GM21723 (cell line): ENCODE measurements at regions not wholly inside any gene's neighbourhood (a gene's known extent, or its start where the extent isn't known, plus 50 kb on each side); places are given as distances from the start of the nearest gene placed in this dataset.

Experiments used
- ATAC-seq: cut with Tn5 transposase; IDR thresholded peaks from one replicate; pipeline ENCODE4 v1.9.1; 2021; ENCODE audit warnings: mild to moderate bottlenecking, moderate library complexity; ENCODE audit not compliant: unreplicated experiment

DNA sequence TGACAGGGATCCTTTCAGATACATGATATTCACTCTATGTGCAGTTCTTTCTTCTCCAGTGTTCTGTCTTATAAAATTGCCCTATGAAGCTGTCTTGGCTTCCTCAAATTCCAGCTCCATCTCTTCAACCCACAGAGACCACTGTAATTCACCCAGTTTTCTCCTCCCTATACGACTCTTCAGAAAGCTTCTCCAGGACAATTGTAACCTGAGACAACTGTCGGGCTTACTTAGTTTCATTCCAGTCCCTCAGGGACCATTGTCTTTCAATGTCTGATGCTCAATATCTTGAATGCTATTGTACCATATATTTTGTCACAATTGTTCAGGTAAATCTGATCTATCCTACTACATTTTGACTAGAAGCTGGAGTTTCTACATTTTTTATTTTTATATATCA lies 345.3 kb downstream of the RPL10L start:
- ATAC-seq: no peak

DNA sequence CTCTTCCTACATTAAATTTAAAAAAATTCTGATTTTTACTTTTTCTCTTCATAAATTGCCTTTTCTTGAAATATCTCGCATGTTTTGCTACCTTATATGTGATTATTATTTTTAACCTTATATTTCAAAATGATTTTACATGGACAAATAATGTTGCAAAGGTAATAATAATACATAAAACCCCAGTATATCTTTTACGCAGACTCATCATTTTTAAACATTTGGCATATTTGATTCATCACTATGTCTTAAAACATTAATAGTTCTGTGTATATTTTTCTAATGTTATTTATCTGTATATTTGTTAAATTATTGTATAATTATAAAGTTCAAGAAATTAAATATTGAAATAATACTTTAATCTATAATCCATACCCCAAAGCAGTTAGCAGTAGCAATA lies 350.8 kb downstream of the RPL10L start:
- no peak for ATAC-seq

DNA sequence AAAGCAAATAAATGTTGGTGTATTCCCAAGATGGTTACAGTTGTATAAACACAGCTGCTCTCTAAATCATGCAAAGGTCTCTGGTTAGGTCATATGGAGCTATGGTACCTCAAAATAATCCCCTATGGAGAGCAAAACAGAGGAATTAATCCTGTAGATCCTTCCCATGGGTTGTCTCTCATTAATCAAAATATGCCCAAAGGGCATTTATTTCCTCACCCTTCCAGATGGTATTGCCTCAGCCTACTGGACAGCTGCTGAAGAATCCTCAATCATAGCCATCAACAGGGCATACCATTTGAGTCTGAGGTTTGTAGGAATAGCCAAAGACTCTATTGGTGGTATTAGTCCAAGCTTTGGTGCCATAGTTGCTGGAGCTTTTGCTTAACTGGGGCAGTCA lies 360.9 kb downstream of the RPL10L start:
- ATAC-seq: no peak

DNA sequence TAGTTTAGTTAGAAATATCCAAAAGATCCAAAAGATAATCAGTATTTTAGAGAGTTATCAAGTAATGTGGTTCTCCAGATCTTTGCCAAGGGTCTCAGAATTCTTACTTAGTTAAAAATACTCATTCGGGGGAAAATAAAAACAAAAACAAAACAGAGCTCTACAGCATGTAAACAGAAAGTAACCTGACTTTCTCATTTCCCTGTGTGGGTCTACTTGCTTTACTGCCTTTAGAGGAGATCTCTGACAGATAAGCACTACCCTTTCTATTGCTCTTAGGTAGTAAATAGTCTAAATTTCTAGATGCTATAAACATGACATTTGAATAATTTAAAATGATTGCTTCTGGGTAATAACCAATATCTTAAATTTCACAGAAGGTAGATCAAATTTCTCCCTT lies 371.8 kb downstream of the RPL10L start:
- ATAC-seq: no peak

- no peak for ATAC-seq
These were observed 372.3 kb downstream of the RPL10L start for GRCh38 chr14:46279327-46279726.

DNA sequence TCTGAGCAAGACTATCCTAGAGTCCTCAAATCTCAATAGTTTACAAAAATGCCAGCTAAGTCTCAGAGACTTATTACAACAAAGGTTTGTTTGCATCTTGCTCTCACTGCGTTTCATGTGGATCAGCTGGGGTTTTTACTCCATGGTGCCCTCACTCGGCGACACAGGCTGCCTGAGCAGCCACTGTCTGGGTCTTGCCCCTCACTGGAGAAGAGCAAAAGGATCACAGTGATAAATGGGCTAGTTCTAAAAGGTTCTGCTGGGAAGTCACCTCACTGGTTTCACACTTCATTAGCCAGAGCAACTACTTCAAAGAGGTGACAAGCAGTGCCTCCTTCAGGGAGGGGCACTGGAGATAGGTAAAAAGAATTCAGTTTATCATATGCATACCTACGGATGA lies 392.0 kb downstream of the RPL10L start:
- no peak for ATAC-seq

GRCh38 chr14:46256381-46256780 lies 395.2 kb downstream of the RPL10L start:
- no peak for ATAC-seq

DNA sequence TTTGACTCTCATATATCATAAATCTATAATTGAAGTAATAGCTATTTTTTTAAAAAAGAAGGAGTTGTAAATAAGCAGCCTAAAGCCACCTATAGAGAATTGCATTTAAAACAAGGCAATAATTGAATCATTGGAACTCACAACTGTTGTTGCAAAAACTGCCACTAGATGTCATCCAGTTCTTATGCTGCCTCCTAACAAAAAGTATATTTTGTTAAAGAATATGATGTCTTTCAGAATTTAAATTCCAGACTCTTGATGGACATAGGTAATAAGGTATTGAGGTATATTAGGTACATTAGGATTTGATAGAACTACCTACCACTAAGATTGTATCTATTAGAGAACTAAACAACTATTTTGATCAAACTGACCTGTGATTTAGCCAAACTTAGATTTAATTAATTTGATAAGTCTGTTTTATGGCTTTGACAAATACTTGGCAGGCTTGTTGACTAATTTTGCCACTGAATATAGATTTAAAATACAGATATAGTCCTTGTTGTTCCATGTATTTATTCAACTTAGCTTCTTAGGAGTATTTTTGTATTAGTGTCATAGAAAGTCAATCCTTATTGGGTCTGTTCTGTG lies 401.4 kb downstream of the RPL10L start:
- no peak for ATAC-seq

- no peak for ATAC-seq
These were observed 403.5 kb downstream of the RPL10L start for GRCh38 chr14:46248001-46248630.

DNA sequence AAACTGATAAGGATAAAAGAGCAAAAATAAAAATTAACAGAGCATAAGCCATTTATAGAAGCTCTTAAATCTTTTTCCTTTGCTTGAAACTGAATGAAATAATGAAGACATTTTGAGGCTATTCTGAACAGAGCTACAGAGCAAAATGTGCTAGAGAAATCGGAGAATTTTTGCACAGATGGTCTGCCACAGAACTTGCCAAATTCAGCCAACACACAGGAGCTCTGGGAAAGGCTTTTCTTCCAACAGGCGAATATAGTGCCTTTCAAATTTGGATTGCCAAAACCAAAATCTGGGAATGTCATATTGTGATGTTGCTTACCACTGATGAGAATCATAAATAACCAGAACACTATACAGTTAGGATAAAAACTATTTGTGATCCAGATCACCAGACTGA lies 406.3 kb downstream of the RPL10L start:
- no peak for ATAC-seq

DNA sequence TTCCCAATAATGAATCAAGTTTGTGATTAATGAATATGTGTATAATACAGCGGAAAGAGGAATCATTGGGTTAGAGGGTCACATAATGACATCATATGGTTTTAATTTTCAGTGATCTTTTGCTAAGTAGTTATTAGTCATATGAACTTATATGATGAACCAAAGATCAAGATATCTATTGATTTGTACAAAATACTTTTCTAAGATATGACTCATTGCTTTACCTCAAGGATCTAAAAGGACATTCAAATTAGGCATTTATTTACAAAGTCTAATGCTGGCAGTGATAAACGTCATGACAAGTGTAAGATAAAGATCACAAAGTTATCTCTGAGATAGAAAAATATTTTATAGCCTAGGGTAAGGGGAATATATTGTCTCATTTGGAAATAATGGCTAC lies 417.8 kb downstream of the RPL10L start:
- no peak for ATAC-seq

- ATAC-seq: no peak
These were observed 421.0 kb downstream of the RPL10L start for GRCh38 chr14:46230540-46230939.

GRCh38 chr14:46215801-46216200 lies 435.8 kb downstream of the RPL10L start:
- no peak for ATAC-seq

GRCh38 chr14:46198676-46199075 lies 452.9 kb downstream of the RPL10L start:
- no peak for ATAC-seq

DNA sequence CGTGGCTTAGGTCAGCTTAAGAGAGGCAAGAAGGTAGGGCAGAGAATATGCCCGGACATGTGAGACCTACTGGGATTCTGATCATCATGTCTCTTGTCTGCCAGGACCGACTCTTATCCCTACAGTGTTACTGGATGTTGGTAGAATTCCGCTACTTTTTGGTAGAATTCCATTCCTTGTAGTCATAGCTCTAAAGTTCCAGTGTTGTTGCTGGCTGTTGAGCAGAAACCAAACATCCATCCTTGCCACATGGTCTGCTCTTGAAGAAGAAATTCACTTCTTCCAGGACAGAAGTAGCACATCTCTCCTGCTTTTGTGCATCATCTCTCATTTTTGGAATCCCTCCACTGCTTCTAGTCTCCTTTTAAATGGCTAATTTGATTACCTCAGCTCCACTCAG lies 453.7 kb downstream of the RPL10L start:
- no peak for ATAC-seq
